ENCODE measurements at regions not wholly inside any gene's neighbourhood (a gene's known extent, or its start where the extent isn't known, plus 50 kb on each side); places are given as distances from the start of the nearest gene placed in this dataset.
"Not testable (repeated sequence)": the region's sequence is repeated elsewhere in the genome, so short reads cannot be mapped to it uniquely, and the experiment has no call there.

DNA sequence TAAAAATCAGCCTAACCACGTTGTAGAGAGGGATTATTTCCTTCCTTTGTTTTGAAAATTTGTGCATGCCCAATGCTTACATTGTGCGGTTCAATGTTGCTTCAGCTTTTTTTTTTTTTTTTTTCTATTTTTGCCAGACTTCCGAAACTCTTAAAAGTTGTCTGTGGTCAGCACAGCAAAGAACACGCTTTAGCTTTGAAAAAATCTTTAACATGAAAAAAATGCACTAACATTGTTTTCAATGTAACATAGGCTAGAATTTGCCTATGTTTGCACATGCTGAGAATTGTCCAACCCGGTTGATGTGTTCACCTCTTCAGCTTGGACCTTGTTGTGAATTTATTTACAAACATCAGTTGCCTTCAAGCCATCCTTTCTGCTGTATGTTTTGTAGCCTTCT is 5280.9 kb upstream of the TPTE start:
- TF ChIP-seq, protein P1, sequence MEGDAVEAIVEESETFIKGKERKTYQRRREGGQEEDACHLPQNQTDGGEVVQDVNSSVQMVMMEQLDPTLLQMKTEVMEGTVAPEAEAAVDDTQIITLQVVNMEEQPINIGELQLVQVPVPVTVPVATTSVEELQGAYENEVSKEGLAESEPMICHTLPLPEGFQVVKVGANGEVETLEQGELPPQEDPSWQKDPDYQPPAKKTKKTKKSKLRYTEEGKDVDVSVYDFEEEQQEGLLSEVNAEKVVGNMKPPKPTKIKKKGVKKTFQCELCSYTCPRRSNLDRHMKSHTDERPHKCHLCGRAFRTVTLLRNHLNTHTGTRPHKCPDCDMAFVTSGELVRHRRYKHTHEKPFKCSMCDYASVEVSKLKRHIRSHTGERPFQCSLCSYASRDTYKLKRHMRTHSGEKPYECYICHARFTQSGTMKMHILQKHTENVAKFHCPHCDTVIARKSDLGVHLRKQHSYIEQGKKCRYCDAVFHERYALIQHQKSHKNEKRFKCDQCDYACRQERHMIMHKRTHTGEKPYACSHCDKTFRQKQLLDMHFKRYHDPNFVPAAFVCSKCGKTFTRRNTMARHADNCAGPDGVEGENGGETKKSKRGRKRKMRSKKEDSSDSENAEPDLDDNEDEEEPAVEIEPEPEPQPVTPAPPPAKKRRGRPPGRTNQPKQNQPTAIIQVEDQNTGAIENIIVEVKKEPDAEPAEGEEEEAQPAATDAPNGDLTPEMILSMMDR (optimal IDR thresholded peaks at IDR 0.05 in 1 of 3, IDR thresholded peaks at IDR 0.05 in 1 of 3, conservative IDR thresholded peaks at IDR 0.05 in 1 of 3; ENCODE audit: extremely low read depth in 1 of 3, insufficient read depth in 2 of 3, low read length in 3 of 3), result not testable (repeated sequence)
- TF ChIP-seq EZH2 (IDR thresholded peaks at IDR 0.05; ENCODE audit: low read length), result not testable (repeated sequence)
